ENCODE measurements at regions not wholly inside any gene's neighbourhood (a gene's known extent, or its start where the extent isn't known, plus 50 kb on each side); places are given as distances from the start of the nearest gene placed in this dataset.

DNA sequence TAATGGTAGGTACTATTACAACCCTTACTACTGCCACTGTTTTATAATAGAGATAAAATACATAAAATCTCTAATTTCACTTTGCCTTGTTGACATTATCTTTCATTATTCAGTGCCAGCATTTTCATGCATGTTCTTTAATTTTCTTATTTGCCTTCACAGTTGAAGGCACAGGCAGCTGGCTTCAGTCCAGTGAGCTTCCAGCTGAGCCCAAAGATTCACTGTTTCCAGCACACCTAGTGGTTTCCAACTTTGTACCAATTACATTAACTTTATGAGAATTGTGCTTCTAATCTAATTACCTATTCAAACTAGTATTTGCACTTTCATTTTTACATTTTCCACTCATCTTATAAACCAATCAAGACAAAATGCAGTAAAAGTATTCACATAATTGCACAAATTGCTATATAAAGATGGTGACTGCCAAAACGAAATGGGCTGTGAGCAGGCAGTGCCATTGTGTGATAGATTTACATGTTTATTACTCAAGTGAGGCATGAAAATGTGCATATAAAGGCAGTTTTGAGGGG, 228.3 kb downstream of the MFSD1 start:
- H4K8ac ChIP-seq (ENCODE audit: low read depth, low read length): no peak overlapping the region
- no CpG with 5 or more reads among the region's 1 CpG for WGBS, 2 donors (ENCODE audit: extremely low coverage in 2 of 2, insufficient read length in 2 of 2, insufficient replicate concordance in 1 of 2)
- no peak overlapping the region for H3K4me2 ChIP-seq (ENCODE audit: insufficient read depth, low read length, poor library complexity, severe bottlenecking)

GRCh38 chr3:159030886-159031679, 229.2 kb downstream of the MFSD1 start:
- no peak overlapping the region for H2BK5ac ChIP-seq (ENCODE audit: low read length)
- H2BK12ac ChIP-seq (ENCODE audit: low read length): no peak overlapping the region
- H3K18ac ChIP-seq (ENCODE audit: low read length): no peak overlapping the region
- no peak overlapping the region for H3K9ac ChIP-seq (ENCODE audit: low read depth, low read length, poor library complexity)
- H3K4me1 ChIP-seq (ENCODE audit: control insufficient read depth in 2 of 2, insufficient read depth in 1 of 2, low read depth in 1 of 2, low read length in 2 of 2): no peaks in the 10 kb centered on the region
- H3K14ac ChIP-seq (ENCODE audit: low read length): no peak overlapping the region
- no peaks in the 10 kb centered on the region for H3K27me3 ChIP-seq (ENCODE audit: control insufficient read depth in 3 of 3, insufficient read depth in 3 of 3, low read depth in 1 of 3, low read length in 3 of 3)
- H2BK15ac ChIP-seq (ENCODE audit: low read length): no peak overlapping the region
- no peak overlapping the region for H3K4me3 ChIP-seq (ENCODE audit: low read length in 2 of 2)
- H2AFZ ChIP-seq (ENCODE audit: low read length): no peak overlapping the region
- H3K4me2 ChIP-seq (ENCODE audit: insufficient read depth, low read length, poor library complexity, severe bottlenecking): no peak overlapping the region
- no peak overlapping the region for H2AK5ac ChIP-seq (ENCODE audit: low read depth, low read length)
- H4K8ac ChIP-seq (ENCODE audit: low read depth, low read length): no peak overlapping the region
- no peak overlapping the region for H3K27ac ChIP-seq (replicated peaks; ENCODE audit: low read length)
- H3K23ac ChIP-seq (ENCODE audit: low read depth, low read length, poor library complexity): no peak overlapping the region
- no peaks in the 10 kb centered on the region for H3K36me3 ChIP-seq (replicated peaks in 1 of 2; ENCODE audit: control insufficient read depth in 2 of 2, insufficient read depth in 2 of 2, low read length in 2 of 2)
- no peaks in the 10 kb centered on the region for H3K9me3 ChIP-seq (replicated peaks in 1 of 2; ENCODE audit: control insufficient read depth in 2 of 2, insufficient read depth in 1 of 2, low read depth in 1 of 2, low read length in 2 of 2)
- 100% methylated on average over 1 of the region's 6 CpGs for WGBS, 2 donors (ENCODE audit: extremely low coverage in 2 of 2, insufficient read length in 2 of 2, insufficient replicate concordance in 1 of 2)
- H3K79me1 ChIP-seq (ENCODE audit: low read depth, low read length): no peaks in the 10 kb centered on the region
- no peak overlapping the region for H2BK120ac ChIP-seq (ENCODE audit: low read depth, low read length)
- no peak for DNase-seq (ENCODE audit: low spot score)
- H4K91ac ChIP-seq (ENCODE audit: low read depth, low read length, poor library complexity): no peak overlapping the region
- H3K4ac ChIP-seq (ENCODE audit: low read length): no peak overlapping the region

More for the DNA sequence above, 228.3 kb downstream of the MFSD1 start:
- Histone ChIP-seq H3K14ac (ENCODE audit: low read length) (no peak overlapping the region), H3K79me1 (ENCODE audit: low read depth, low read length) (no peaks in the 10 kb centered on the region), H4K91ac (ENCODE audit: low read depth, low read length, poor library complexity) (no peak overlapping the region), H3K23ac (ENCODE audit: low read depth, low read length, poor library complexity) (no peak overlapping the region), H2AK5ac (ENCODE audit: low read depth, low read length) (no peak overlapping the region), H3K36me3 (replicated peaks in 1 of 2; ENCODE audit: control insufficient read depth in 2 of 2, insufficient read depth in 2 of 2, low read length in 2 of 2) (no peaks in the 10 kb centered on the region), H2BK120ac (ENCODE audit: low read depth, low read length) (no peak overlapping the region), H3K4ac (ENCODE audit: low read length) (no peak overlapping the region), H3K4me1 (ENCODE audit: control insufficient read depth in 2 of 2, insufficient read depth in 1 of 2, low read depth in 1 of 2, low read length in 2 of 2) (no peaks in the 10 kb centered on the region), H2BK5ac (ENCODE audit: low read length) (no peak overlapping the region), H3K18ac (ENCODE audit: low read length) (no peak overlapping the region), H3K9ac (ENCODE audit: low read depth, low read length, poor library complexity) (no peak overlapping the region), H2AFZ (ENCODE audit: low read length) (no peak overlapping the region), H3K4me3 (ENCODE audit: low read length in 2 of 2) (no peak overlapping the region), H3K27ac (replicated peaks; ENCODE audit: low read length) (no peak overlapping the region), H3K9me3 (replicated peaks in 1 of 2; ENCODE audit: control insufficient read depth in 2 of 2, insufficient read depth in 1 of 2, low read depth in 1 of 2, low read length in 2 of 2) (no peaks in the 10 kb centered on the region), H2BK15ac (ENCODE audit: low read length) (no peak overlapping the region), H2BK12ac (ENCODE audit: low read length) (no peak overlapping the region), H3K27me3 (ENCODE audit: control insufficient read depth in 3 of 3, insufficient read depth in 3 of 3, low read depth in 1 of 3, low read length in 3 of 3) (no peaks in the 10 kb centered on the region)
- DNase-seq (ENCODE audit: low spot score): no peak

DNA sequence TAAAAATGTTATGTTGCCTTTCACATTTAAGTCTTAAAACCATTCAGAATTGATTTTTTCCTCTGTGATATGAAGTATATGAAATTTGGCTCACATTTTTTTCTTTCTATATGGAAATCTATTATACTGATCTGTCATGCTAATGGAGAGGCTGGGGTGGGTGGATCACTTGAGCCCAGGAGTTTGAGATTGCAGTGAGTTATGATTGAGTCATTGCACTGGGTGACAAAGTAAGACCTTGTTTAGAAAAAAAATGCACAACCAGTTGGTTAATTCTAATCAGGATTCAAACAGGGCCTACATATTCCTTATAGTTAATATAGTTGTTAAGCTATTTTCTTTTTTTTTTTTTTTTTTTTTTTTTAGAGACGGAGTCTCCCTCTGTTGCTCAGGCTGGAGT, 230.5 kb downstream of the MFSD1 start:
- Histone ChIP-seq H3K18ac (ENCODE audit: low read length) (no peak overlapping the region), H3K36me3 (replicated peaks in 1 of 2; ENCODE audit: control insufficient read depth in 2 of 2, insufficient read depth in 2 of 2, low read length in 2 of 2) (no peaks in the 10 kb centered on the region), H3K23ac (ENCODE audit: low read depth, low read length, poor library complexity) (no peak overlapping the region), H4K91ac (ENCODE audit: low read depth, low read length, poor library complexity) (no peak overlapping the region), H3K9ac (ENCODE audit: low read depth, low read length, poor library complexity) (no peak overlapping the region), H2BK12ac (ENCODE audit: low read length) (no peak overlapping the region), H3K9me3 (replicated peaks in 1 of 2; ENCODE audit: control insufficient read depth in 2 of 2, insufficient read depth in 1 of 2, low read depth in 1 of 2, low read length in 2 of 2) (no peaks in the 10 kb centered on the region), H3K27me3 (ENCODE audit: control insufficient read depth in 3 of 3, insufficient read depth in 3 of 3, low read depth in 1 of 3, low read length in 3 of 3) (no peaks in the 10 kb centered on the region), H3K14ac (ENCODE audit: low read length) (no peak overlapping the region), H2AK5ac (ENCODE audit: low read depth, low read length) (no peak overlapping the region), H3K4ac (ENCODE audit: low read length) (no peak overlapping the region), H2BK5ac (ENCODE audit: low read length) (no peak overlapping the region), H4K8ac (ENCODE audit: low read depth, low read length) (no peak overlapping the region), H3K4me2 (ENCODE audit: insufficient read depth, low read length, poor library complexity, severe bottlenecking) (no peak overlapping the region), H2BK15ac (ENCODE audit: low read length) (no peak overlapping the region), H2AFZ (ENCODE audit: low read length) (no peak overlapping the region), H3K79me1 (ENCODE audit: low read depth, low read length) (no peaks in the 10 kb centered on the region), H2BK120ac (ENCODE audit: low read depth, low read length) (no peak overlapping the region), H3K27ac (replicated peaks; ENCODE audit: low read length) (no peak overlapping the region), H3K4me1 (ENCODE audit: control insufficient read depth in 2 of 2, insufficient read depth in 1 of 2, low read depth in 1 of 2, low read length in 2 of 2) (no peaks in the 10 kb centered on the region), H3K4me3 (ENCODE audit: low read length in 2 of 2) (no peak overlapping the region)
- no CpG with 5 or more reads among the region's 1 CpG for WGBS, 2 donors (ENCODE audit: extremely low coverage in 2 of 2, insufficient read length in 2 of 2, insufficient replicate concordance in 1 of 2)
- DNase-seq (ENCODE audit: low spot score): no peak

GRCh38 chr3:159038405-159038804, 236.6 kb downstream of the MFSD1 start:
- Histone ChIP-seq H2AK5ac (ENCODE audit: low read depth, low read length) (no peak overlapping the region), H2BK120ac (ENCODE audit: low read depth, low read length) (no peak overlapping the region), H2BK15ac (ENCODE audit: low read length) (no peak overlapping the region), H3K36me3 (replicated peaks in 1 of 2; ENCODE audit: control insufficient read depth in 2 of 2, insufficient read depth in 2 of 2, low read length in 2 of 2) (no peaks in the 10 kb centered on the region), H3K9me3 (replicated peaks in 1 of 2; ENCODE audit: control insufficient read depth in 2 of 2, insufficient read depth in 1 of 2, low read depth in 1 of 2, low read length in 2 of 2) (no peaks in the 10 kb centered on the region), H3K14ac (ENCODE audit: low read length) (no peak overlapping the region), H2BK12ac (ENCODE audit: low read length) (no peak overlapping the region), H3K4ac (ENCODE audit: low read length) (no peak overlapping the region), H3K23ac (ENCODE audit: low read depth, low read length, poor library complexity) (no peak overlapping the region), H3K4me2 (ENCODE audit: insufficient read depth, low read length, poor library complexity, severe bottlenecking) (no peak overlapping the region), H3K4me3 (ENCODE audit: low read length in 2 of 2) (no peak overlapping the region), H3K18ac (ENCODE audit: low read length) (no peak overlapping the region), H4K91ac (ENCODE audit: low read depth, low read length, poor library complexity) (no peak overlapping the region), H4K8ac (ENCODE audit: low read depth, low read length) (no peak overlapping the region), H3K79me1 (ENCODE audit: low read depth, low read length) (no peaks in the 10 kb centered on the region), H3K9ac (ENCODE audit: low read depth, low read length, poor library complexity) (no peak overlapping the region), H2BK5ac (ENCODE audit: low read length) (no peak overlapping the region), H3K4me1 (ENCODE audit: control insufficient read depth in 2 of 2, insufficient read depth in 1 of 2, low read depth in 1 of 2, low read length in 2 of 2) (no peaks in the 10 kb centered on the region), H3K27ac (replicated peaks; ENCODE audit: low read length) (no peak overlapping the region), H3K27me3 (ENCODE audit: control insufficient read depth in 3 of 3, insufficient read depth in 3 of 3, low read depth in 1 of 3, low read length in 3 of 3) (no peaks in the 10 kb centered on the region), H2AFZ (ENCODE audit: low read length) (no peak overlapping the region)
- DNase-seq (ENCODE audit: low spot score): no peak
- WGBS, 2 donors (ENCODE audit: extremely low coverage in 2 of 2, insufficient read length in 2 of 2, insufficient replicate concordance in 1 of 2): no CpG with 5 or more reads among the region's 2 CpGs

Data from neuronal stem cell (in vitro differentiated cells).